Ishikawa (cell line): ENCODE measurements at regions not wholly inside any gene's neighbourhood (a gene's known extent, or its start where the extent isn't known, plus 50 kb on each side); places are given as distances from the start of the nearest gene placed in this dataset.

Experiments
- CEBPB ChIP-seq: IDR thresholded peaks from 2 replicates; pipeline ENCODE4 v1.6.1; 2012
- CREB1 ChIP-seq: IDR thresholded peaks from 2 replicates; pipeline ENCODE4 v1.6.1; 2012; ENCODE audit warnings: low read depth
- EGR1 ChIP-seq: IDR thresholded peaks from 2 replicates; pipeline ENCODE4 v1.6.1; 2012
- EP300 ChIP-seq: IDR thresholded peaks from 2 replicates; pipeline ENCODE4 v1.6.1; 2012; ENCODE audit warnings: borderline replicate concordance
- FOXM1 ChIP-seq: IDR thresholded peaks from 2 replicates; pipeline ENCODE4 v1.6.1; 2012; ENCODE audit warnings: low read depth, borderline replicate concordance
- MAX ChIP-seq: IDR thresholded peaks from 2 replicates; pipeline ENCODE4 v1.6.1; 2012
- NFIC ChIP-seq: IDR thresholded peaks from 2 replicates; pipeline ENCODE4 v1.6.1; 2012
- RAD21 ChIP-seq: IDR thresholded peaks from 2 replicates; pipeline ENCODE4 v1.6.1; 2012; ENCODE audit warnings: low read depth
- REST ChIP-seq: IDR thresholded peaks from 2 replicates; pipeline ENCODE4 v1.6.1; 2012; ENCODE audit warnings: low read depth, mild to moderate bottlenecking
- TAF1 ChIP-seq: IDR thresholded peaks from 2 replicates; pipeline ENCODE4 v1.6.1; 2012; ENCODE audit warnings: low read depth, mild to moderate bottlenecking
- TCF12 ChIP-seq: IDR thresholded peaks from 2 replicates; pipeline ENCODE4 v1.6.1; 2012; ENCODE audit warnings: low read depth
- TEAD4 ChIP-seq: IDR thresholded peaks from 2 replicates; pipeline ENCODE4 v1.6.1; 2012
- USF1 ChIP-seq: IDR thresholded peaks from 2 replicates; pipeline ENCODE4 v1.6.1; 2012
- YY1 ChIP-seq: IDR thresholded peaks from 2 replicates; pipeline ENCODE4 v1.6.1; 2012; ENCODE audit warnings: low read depth
- ZBTB7A ChIP-seq: IDR thresholded peaks from 2 replicates; pipeline ENCODE4 v1.6.1; 2012; ENCODE audit warnings: low read depth

- no peak for TF ChIP-seq EGR1
- TF ChIP-seq TAF1 = no peak
Observed at GRCh38 chr11:38766796-38767195, 2168.8 kb upstream of the RAG2 start.

- no peak for TF ChIP-seq REST
- no peak for TF ChIP-seq EP300
- no peak for TF ChIP-seq TCF12
- no peak for TF ChIP-seq YY1
- no peak for TF ChIP-seq CEBPB
- TF ChIP-seq EGR1 = no peak
- no peak for TF ChIP-seq CREB1
- no peak for TF ChIP-seq ZBTB7A
- TF ChIP-seq TEAD4 = no peak
- no peak for TF ChIP-seq NFIC
- TF ChIP-seq RAD21 = no peak
- no peak for TF ChIP-seq TAF1
- no peak for TF ChIP-seq USF1
Observed at GRCh38 chr11:38759394-38759793, 2161.4 kb upstream of the RAG2 start.

- no peak for TF ChIP-seq EP300
- TF ChIP-seq NFIC = no peak
- no peak for TF ChIP-seq YY1
- TF ChIP-seq CEBPB = no peak
- no peak for TF ChIP-seq RAD21
- TF ChIP-seq CREB1 = no peak
- TF ChIP-seq FOXM1 = no peak
- TF ChIP-seq ZBTB7A = no peak
- TF ChIP-seq MAX = no peak
- TF ChIP-seq REST = no peak
- no peak for TF ChIP-seq TEAD4
- no peak for TF ChIP-seq TCF12
- no peak for TF ChIP-seq TAF1
Observed at GRCh38 chr11:38756537-38756936, 2158.5 kb upstream of the RAG2 start.

- no peak for TF ChIP-seq YY1
- no peak for TF ChIP-seq EP300
- no peak for TF ChIP-seq TEAD4
- TF ChIP-seq EGR1 = no peak
- TF ChIP-seq CEBPB = no peak
- no peak for TF ChIP-seq CREB1
- no peak for TF ChIP-seq NFIC
Observed at GRCh38 chr11:38751421-38751820, 2153.4 kb upstream of the RAG2 start.

- no peak for TF ChIP-seq YY1
- no peak for TF ChIP-seq CREB1
- TF ChIP-seq TCF12 = no peak
- TF ChIP-seq NFIC = no peak
- no peak for TF ChIP-seq TAF1
- no peak for TF ChIP-seq RAD21
- no peak for TF ChIP-seq REST
- no peak for TF ChIP-seq ZBTB7A
- TF ChIP-seq CEBPB = no peak
- no peak for TF ChIP-seq MAX
- TF ChIP-seq USF1 = no peak
- TF ChIP-seq FOXM1 = no peak
Observed at GRCh38 chr11:38723361-38723760, 2125.3 kb upstream of the RAG2 start.
